GM12873 (cell line): ENCODE measurements at regions not wholly inside any gene's neighbourhood (a gene's known extent, or its start where the extent isn't known, plus 50 kb on each side); places are given as distances from the start of the nearest gene placed in this dataset.
A peak's percentile ranks its signal among the peaks of the same experiment; 100 is the strongest.

Source experiments
- TF ChIP-seq, protein P1 (sequence below): IDR thresholded peaks from 2 replicates; pipeline ENCODE4 v1.5.1; 2012; ENCODE audit warnings: low read depth, mild to moderate bottlenecking, moderate library complexity, low read length, control low read depth; ENCODE audit not compliant: insufficient read depth; ENCODE audit errors: missing control alignments

DNA sequence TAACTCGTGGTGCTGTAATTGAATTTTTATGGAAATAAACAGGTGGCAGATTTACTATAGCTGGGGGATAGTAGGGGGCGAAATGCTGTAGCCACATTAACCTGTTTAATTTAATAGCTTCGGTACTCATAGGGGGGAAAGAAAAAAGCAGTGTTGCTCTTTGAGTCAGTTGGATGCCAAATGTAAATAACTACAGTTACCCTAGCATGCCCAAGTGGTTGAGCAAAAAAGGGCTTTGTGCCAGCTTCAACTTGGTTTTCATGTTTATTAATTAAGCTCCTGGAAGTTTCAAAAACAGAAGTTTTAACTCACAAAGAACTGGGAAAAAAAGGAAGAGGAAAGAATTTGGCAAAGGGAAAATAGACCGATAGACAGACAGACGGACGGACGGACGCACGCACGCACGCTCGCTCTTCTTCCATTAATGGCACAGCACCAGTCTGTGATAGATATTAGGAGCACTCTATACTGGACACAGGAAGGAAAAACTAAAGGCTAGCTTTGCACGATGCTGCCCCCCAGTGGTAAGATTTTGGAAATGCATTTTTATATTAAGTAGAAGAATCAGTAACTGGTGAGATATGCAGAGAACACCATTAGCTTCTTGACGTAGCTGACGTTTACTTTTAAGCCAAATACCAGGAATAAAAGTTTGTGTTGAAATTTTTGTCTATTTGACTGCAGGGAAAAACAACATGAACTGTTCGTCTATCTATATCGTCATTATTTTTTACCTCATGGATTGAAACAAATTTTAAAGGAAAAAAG is 151.8 kb downstream of the SLC7A11 start:
- TF ChIP-seq, protein P1, sequence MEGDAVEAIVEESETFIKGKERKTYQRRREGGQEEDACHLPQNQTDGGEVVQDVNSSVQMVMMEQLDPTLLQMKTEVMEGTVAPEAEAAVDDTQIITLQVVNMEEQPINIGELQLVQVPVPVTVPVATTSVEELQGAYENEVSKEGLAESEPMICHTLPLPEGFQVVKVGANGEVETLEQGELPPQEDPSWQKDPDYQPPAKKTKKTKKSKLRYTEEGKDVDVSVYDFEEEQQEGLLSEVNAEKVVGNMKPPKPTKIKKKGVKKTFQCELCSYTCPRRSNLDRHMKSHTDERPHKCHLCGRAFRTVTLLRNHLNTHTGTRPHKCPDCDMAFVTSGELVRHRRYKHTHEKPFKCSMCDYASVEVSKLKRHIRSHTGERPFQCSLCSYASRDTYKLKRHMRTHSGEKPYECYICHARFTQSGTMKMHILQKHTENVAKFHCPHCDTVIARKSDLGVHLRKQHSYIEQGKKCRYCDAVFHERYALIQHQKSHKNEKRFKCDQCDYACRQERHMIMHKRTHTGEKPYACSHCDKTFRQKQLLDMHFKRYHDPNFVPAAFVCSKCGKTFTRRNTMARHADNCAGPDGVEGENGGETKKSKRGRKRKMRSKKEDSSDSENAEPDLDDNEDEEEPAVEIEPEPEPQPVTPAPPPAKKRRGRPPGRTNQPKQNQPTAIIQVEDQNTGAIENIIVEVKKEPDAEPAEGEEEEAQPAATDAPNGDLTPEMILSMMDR = peak; percentile 70

DNA sequence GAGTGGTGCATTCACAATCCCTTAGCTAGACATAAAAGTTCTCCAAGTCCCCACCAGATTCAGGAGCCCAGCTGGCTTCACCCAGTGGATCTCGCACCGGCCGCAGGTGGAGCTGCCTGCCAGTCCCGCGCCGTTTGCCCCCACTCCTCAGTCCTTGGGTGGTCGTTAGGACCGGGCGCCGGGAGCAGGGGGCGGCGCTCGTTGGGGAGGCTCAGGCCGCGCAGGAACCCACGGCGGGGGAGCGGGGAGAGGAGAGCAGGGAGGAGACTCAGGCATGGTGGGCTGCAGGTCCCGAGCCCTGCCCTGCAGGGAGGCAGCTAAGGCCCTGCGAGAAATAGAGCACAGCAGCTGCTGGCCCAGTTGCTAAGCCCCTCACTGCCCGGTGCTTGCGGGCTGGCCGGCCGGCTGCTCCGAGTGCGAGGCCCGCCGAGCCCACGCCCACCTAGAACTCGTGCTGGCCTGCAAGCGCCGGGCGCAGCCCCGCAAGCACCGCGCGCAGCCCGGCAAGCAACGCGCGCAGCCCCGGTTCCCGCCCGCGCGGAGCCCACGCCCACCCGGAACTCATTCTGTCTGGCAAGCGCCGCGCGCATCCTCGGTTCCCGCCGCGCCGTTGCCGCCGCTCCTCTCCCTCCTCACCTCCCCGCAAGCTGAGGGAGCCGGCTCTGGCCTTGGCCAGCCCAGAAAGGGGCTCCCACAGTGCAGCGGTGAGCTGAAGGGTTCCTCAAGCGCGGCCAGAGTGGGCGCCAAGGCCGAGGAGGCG is 153.5 kb downstream of the SLC7A11 start:
- TF ChIP-seq, protein P1 = no peak

DNA sequence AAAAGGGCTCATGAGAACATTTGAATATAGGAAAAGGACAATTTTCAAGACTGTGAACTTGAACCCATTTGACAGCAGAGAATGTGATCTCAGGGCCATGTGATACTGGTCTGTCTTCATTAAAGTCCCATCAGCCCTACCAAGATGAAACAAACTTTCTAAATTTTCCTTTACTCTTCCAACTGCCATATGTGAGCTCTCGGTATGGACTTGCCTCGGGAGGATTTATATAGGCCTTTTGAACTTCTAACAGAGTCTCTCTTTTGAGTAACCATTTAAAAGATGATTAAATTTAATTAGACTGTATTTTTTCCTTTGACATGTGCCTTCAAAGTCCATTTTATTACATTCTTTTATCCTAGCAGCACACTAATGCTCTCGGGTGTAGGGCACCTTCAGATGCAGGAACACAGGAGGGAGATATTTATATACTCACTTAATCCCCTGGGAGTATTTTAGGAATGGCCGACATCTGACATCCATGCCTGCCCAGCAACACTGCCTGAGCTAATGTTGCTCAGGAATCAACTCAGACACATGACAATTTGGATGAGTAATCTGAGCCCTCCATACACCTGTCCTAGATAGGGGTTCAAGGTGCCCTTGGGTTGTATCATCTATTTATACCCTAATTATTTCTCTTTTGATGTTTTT is 155.0 kb downstream of the SLC7A11 start:
- TF ChIP-seq, protein P1 = no peak

DNA sequence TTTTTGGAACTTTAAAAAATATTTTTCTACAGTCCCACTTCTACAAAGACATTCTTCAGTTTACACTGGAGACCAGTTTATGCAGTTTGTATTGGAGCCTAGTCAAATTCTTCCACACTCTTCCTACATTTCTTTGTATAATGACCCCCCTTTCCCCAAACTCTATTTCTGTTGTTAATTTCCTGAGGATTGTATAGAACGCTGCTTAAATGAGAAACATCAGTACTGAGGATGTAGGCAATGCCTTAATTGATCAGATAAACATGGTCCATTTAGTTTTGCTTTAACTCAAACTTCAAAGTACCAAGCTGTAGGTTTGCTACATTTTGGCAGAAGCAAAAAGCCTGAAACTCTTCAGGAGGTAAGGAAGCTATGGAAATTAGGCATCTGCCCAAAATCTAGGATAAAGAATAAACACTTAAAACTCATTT is 155.5 kb downstream of the SLC7A11 start:
- TF ChIP-seq, protein P1 = no peak

DNA sequence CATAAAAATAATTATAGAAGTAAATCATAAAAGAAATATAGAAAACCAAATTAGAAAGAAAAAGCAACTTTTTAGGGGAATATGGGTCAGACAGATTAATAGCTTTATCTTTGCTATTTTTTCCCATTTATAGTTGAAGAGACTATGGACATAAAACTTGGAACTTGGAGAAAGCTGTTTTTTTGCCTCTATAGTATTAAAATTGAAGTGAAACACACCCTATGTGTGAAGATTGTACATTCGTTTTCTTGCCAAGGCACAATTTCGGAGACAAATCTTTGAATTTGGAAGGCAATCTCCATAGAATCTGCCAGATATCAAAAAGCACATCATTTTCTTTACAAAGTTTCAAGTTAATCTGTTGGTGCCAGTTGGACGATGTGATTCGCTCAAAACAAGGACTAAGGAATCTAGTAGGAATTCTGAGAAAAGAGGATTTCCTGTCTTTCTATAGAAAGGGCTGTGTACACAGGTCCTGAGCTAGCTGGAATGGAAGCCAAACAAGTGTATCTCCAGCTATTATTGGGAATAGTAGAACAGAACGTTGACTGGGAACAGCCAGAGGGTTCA is 156.3 kb downstream of the SLC7A11 start:
- TF ChIP-seq, protein P1 = no peak

DNA sequence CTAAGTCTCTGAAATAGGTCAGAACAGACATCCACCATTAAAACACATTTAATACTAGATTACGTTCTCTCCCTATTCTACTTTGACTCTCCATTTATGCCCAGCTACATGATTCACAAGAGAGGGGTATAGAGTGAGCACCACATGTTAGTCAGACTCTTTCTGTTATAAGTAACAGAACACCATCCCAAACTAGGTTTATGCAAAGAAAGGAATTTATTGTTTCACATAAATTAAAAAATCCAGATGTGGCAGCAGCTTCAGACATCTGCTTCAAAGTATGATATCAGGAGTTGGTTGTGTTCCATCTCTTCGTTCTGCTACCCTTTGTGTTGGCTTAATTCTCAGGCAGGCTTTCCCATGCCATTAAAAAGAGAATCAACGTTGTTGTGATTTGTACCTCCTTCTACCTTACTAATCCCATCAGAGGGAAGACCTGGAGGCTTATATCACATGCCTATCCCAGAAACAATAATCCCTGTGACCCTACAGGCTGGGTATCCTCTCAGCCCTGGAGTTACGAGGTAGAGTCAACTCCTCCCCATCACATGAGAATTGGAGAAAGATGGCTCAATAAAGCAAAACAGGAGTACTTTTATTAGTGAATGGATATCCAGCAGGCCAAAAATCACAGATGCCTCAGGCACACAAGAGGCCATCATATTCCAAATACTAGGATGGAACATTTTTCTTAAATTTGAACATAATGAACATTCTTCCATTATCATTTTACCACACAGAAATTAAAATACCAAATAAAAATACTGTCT is 163.2 kb downstream of the SLC7A11 start:
- TF ChIP-seq, protein P1 = no peak
